K562 (cell line): ENCODE measurements at regions not wholly inside any gene's neighbourhood (a gene's known extent, or its start where the extent isn't known, plus 50 kb on each side); places are given as distances from the start of the nearest gene placed in this dataset.

Experiments used
- L3MBTL2 ChIP-seq: fragments of 450-650 bp; IDR thresholded peaks from 2 replicates; pipeline ENCODE4 v1.6.1; 2016; ENCODE audit warnings: mild to moderate bottlenecking, moderate library complexity
- MGA ChIP-seq: fragments of 450-650 bp; IDR thresholded peaks from 2 replicates; pipeline ENCODE4 v1.6.1; 2016; ENCODE audit warnings: mild to moderate bottlenecking, moderate library complexity
- NFXL1 ChIP-seq: fragments of 450-650 bp; formaldehyde crosslinking; IDR thresholded peaks from 2 replicates; pipeline ENCODE4 v1.4.0; 2021; ENCODE audit warnings: mild to moderate bottlenecking
- SMC3 ChIP-seq: conservative IDR thresholded peaks from 2 replicates; pipeline ENCODE4 v1.6.1; 2011; ENCODE audit warnings: low read depth, low read length, improper control_type of control experiment; ENCODE audit not compliant: insufficient read depth
- XRCC4 ChIP-seq: IDR thresholded peaks from one replicate; pipeline ENCODE4 v1.6.1; 2011; ENCODE audit not compliant: insufficient read depth, insufficient read length; ENCODE audit errors: extremely low read depth
- ZNF395 ChIP-seq: fragments of 200-800 bp; sonication (Bioruptor generic); IDR thresholded peaks from 2 replicates; pipeline ENCODE4 v1.6.1; 2017; ENCODE audit warnings: missing genetic modification characterization, missing compliant biosample characterization
- ZNF639 ChIP-seq, 2 experiments: fragments of 200-800 bp in 1 of 2; sonication (Bioruptor generic) in 1 of 2; sonication (generic) in 1 of 2; formaldehyde crosslinking in 1 of 2; IDR thresholded peaks in 1 of 2; conservative IDR thresholded peaks in 1 of 2; 2 replicates each; pipeline versions ENCODE4 v1.5.0 to v1.6.1; 2016 to 2020; ENCODE audit warnings: missing compliant biosample characterization in 1 of 2, missing genetic modification characterization in 1 of 2, missing genetic modification reagents in 1 of 2

- peak; percentile 57 for TF ChIP-seq L3MBTL2
- peak; percentile 55; the same call in 1 of the 2 replicates for TF ChIP-seq SMC3
- no peak for TF ChIP-seq ZNF639 (CRISPR knock-in tag; conservative IDR thresholded peaks at IDR 0.05 in 1 of 2, IDR thresholded peaks at IDR 0.05 in 1 of 2)
- no peak for TF ChIP-seq XRCC4
- no peak for TF ChIP-seq NFXL1 (CRISPR knock-in tag)
- peak; percentile 42 for TF ChIP-seq MGA
- no peak for TF ChIP-seq ZNF395 (CRISPR knock-in tag)
Observed at GRCh38 chr10:2839081-2839725, 228.1 kb upstream of the PFKP start (continued).
